ENCODE measurements at regions not wholly inside any gene's neighbourhood (a gene's known extent, or its start where the extent isn't known, plus 50 kb on each side); places are given as distances from the start of the nearest gene placed in this dataset.

GRCh38 chr11:64445651-64446050 lies 86.7 kb downstream of the RPS6KA4 start:
- WGBS, 2 donors, result 89 to 93% methylated on average over 4 of the region's 4 CpGs
- FAIRE-seq, result no peak
- H3K4me1 ChIP-seq, result peaks cover 3 to 17% (median 5%) of the 10 kb centered on the region in 3 donors
- H3K27me3 ChIP-seq, result no peaks in the 10 kb centered on the region
- ATAC-seq, result no peak
- TF ChIP-seq, protein P1, sequence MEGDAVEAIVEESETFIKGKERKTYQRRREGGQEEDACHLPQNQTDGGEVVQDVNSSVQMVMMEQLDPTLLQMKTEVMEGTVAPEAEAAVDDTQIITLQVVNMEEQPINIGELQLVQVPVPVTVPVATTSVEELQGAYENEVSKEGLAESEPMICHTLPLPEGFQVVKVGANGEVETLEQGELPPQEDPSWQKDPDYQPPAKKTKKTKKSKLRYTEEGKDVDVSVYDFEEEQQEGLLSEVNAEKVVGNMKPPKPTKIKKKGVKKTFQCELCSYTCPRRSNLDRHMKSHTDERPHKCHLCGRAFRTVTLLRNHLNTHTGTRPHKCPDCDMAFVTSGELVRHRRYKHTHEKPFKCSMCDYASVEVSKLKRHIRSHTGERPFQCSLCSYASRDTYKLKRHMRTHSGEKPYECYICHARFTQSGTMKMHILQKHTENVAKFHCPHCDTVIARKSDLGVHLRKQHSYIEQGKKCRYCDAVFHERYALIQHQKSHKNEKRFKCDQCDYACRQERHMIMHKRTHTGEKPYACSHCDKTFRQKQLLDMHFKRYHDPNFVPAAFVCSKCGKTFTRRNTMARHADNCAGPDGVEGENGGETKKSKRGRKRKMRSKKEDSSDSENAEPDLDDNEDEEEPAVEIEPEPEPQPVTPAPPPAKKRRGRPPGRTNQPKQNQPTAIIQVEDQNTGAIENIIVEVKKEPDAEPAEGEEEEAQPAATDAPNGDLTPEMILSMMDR (IDR thresholded peaks at IDR 0.05), result no peak
- intact Hi-C loops (cut with DNase I), result no loop called here
- no peak overlapping the region for H3K27ac ChIP-seq
- no peak overlapping the region for H3K4me3 ChIP-seq
- DNase-seq, result no peak
- H3K9me3 ChIP-seq, result no peaks in the 10 kb centered on the region
- no peaks in the 10 kb centered on the region for H3K36me3 ChIP-seq

DNA sequence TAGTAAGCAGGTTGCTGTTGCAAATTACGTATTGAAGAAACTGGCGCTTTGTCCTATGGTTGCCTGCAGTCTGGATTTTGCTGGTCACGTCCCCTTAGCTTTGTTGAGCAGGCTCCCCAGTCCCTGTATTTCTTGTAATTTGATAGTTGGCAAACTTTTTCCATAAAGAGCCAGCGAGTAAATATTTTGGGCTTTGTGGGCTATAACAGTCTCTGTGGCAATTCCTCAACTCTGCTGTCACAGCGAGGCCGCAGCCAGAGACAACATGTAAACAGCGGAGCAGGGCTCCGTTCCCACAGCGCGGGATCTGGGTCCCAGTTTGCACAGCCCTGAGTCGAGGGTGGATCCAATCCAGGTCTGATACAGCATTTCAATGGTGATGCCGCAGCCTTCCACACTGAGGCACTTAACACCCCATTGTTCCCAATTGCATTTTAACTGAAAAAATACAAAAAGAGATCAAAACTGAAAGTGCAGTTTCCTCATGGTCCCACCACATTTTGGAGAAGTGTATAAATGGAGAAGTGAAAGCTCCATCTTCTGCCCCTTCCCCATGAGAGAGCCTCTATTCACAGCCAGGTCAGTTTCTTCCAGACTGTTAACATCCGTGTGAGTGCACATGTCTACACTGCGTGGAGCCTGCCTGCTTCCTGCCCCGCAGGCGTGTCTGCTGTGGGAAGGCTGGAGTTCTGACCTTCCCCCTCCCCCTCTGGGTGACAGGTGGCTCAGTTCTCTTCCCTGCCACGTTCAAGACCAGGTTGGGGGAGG lies 89.1 kb downstream of the RPS6KA4 start:
- ATAC-seq, result peak; percentile 74 to 84 (median 80)
- peak overlapping the region; percentile 4 to 93 (median 82) for H3K27ac ChIP-seq
- TF ChIP-seq, protein P1 (IDR thresholded peaks at IDR 0.05), result no peak
- peak overlapping the region in 3 of 4 donors; percentile 15 to 43 (median 43) for H3K4me3 ChIP-seq
- peak; percentile 73 to 88 (median 80) for DNase-seq
- intact Hi-C loops (cut with DNase I), result no loop called here
- no peaks in the 10 kb centered on the region for H3K9me3 ChIP-seq
- no peak for FAIRE-seq
- 7 to 8% methylated on average over 17 of the region's 17 CpGs for WGBS, 2 donors
- no peaks in the 10 kb centered on the region for H3K36me3 ChIP-seq
- H3K27me3 ChIP-seq, result no peaks in the 10 kb centered on the region
- H3K4me1 ChIP-seq, result peaks cover 3 to 17% (median 5%) of the 10 kb centered on the region in 3 donors

- no peak for FAIRE-seq
These were observed 89.8 kb downstream of the RPS6KA4 start for GRCh38 chr11:64448599-64449380.

DNA sequence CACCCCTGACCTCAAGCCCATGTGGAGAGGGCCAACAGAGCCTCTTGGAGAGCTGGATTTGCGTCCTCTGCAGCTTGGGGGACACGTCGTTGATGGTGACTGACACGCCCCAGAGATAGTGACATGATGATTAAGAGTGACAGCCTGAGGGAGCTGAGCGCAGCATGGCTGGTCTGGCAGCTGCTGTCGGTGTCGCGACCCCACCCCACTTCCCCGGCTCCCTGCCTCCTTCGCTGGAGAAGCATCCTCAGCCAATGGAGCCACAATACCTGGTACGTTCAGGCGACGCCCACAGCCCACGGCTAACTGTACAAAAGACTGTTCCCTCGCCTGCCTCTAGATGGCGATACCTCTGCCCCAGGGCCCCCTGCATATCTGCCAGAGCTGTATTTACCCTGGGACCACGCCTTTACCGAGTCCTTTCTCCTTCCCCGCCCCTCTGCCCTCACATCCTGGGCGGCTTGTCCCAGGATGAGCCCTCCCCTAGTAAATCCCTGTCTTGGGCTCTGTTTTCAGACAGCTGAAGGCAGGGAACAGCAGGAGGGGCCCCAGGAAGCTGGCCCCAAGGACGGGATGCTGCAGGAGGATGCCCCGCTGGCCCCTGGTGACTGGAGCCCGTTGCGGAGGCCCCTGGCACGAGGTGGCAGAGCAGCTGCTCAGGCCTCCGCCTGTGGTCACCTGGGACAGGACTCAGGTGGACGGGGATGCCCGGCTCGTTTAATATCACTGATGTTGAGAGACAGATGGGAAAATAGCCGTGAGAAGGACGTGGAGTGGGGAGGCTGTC lies 90.6 kb downstream of the RPS6KA4 start:
- 19 to 20% methylated on average over 31 of the region's 31 CpGs for WGBS, 2 donors
- TF ChIP-seq, protein P1 (IDR thresholded peaks at IDR 0.05), result peak; percentile 65 to 87 (median 82)
- peak; percentile 77 to 85 (median 82) for ATAC-seq
- H3K27ac ChIP-seq, result peak overlapping the region in 3 of 4 donors; percentile 4 to 93 (median 86)
- H3K4me3 ChIP-seq, result peak overlapping the region in 3 of 4 donors; percentile 28 to 43 (median 43)
- no peaks in the 10 kb centered on the region for H3K36me3 ChIP-seq
- no peak for FAIRE-seq
- H3K27me3 ChIP-seq, result no peaks in the 10 kb centered on the region
- H3K9me3 ChIP-seq, result no peaks in the 10 kb centered on the region
- intact Hi-C loops (cut with DNase I), result no loop called here
- peaks cover 3 to 17% (median 5%) of the 10 kb centered on the region in 3 donors for H3K4me1 ChIP-seq
- DNase-seq, result peak; percentile 58 to 81 (median 77)

More at GRCh38 chr11:64448599-64449380, 89.8 kb downstream of the RPS6KA4 start:
- intact Hi-C loops (cut with DNase I), result no loop called here
- H3K4me3 ChIP-seq, result peak overlapping the region in 3 of 4 donors; percentile 28 to 43 (median 43)
- ATAC-seq (peak; percentile 93 to 97 (median 94)), DNase-seq (peak; percentile 84 to 96 (median 90))
- peaks cover 3 to 17% (median 5%) of the 10 kb centered on the region in 3 donors for H3K4me1 ChIP-seq
- TF ChIP-seq, protein P1 (IDR thresholded peaks at IDR 0.05), result peak; percentile 83 to 92 (median 88)
- H3K36me3 ChIP-seq, result no peaks in the 10 kb centered on the region
- H3K27me3 ChIP-seq, result no peaks in the 10 kb centered on the region
- H3K9me3 ChIP-seq, result no peaks in the 10 kb centered on the region
- H3K27ac ChIP-seq, result peak overlapping the region; percentile 4 to 93 (median 82)
- WGBS, 2 donors, result 1 to 2% methylated on average over 37 of the region's 37 CpGs
